Hippocampal formation (tissue), 2 donors: ENCODE measurements at regions not wholly inside any gene's neighbourhood (a gene's known extent, or its start where the extent isn't known, plus 50 kb on each side); places are given as distances from the start of the nearest gene placed in this dataset.
"Not testable (repeated sequence)": the region's sequence is repeated elsewhere in the genome, so short reads cannot be mapped to it uniquely, and the experiment has no call there.

Experiments
- DNase-seq, 2 donors: peaks; one replicate each; lab custom pipeline; 2025; lab: John Stamatoyannopoulos, UW

DNA sequence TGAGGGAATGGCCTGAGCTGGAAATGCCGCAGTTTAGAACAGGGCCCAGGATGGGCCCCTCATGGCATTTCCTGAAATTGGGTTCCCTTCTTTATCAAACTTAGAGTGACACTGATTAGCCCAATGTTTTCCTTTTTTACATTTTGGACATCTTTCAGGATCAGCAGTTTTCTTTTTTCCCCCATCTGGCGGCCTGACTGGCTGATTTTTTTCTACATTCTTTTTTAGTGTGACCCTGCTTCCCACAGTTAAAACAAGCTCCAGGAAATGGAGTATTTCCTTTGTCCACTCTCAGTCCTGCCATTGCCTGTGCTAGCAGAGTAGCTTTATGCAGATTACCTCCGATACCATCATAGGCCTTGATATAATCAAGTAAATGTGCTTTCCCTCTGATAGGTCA is 185.8 kb upstream of the IGF1 start:
- DNase-seq, result not testable (repeated sequence)

DNA sequence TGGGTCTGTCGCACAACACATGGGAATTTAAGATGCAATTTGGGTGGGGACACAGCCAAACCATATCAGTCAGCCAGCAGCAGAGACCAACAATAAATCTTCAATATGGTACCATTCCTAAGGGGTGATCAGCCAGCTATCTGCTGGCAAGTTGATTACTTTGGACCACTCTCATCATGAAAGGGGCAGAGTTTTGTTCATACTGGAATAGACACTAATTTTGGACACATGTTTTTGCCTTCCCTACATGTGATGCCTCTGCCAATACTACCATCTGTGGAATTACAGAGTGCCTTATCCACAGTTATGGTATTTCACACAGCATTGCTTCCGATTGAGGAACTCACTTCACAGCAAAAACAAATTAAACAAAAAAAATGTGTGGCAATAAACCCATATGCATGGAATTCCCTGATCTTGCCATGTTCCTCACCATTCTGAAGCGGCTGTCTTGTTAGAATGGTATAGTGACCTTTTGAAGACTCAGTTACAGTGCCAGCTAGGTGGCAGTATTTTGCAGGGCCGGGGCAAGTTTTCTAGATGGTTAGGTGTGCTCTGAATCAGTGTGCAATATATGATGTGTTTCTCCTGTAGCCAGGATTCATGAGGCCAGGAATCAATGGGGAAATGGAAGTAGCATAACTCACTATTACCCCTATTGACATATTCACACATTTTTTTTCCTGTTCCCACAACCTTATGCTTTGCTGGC is 179.0 kb upstream of the IGF1 start:
- DNase-seq, result no peak

DNA sequence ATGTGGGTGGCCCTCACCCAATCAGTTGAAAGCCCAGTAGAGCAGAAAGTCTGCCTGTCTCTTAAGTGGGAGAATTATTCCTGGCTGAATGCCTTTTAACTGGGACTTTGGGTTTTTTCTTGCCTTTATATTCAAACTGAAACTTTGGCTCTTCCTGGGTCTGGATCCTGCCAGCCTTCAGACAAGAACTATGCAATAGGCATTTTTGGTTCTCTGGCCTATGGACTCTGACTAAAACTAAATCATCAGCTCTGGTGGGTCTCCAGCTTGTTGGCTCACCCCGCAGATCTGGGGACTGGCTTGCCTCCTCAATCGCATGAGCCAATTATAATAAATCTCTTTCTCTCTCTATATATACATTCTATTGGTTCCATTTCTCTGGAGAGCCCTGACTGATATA is 173.0 kb upstream of the IGF1 start:
- no peak for DNase-seq

DNA sequence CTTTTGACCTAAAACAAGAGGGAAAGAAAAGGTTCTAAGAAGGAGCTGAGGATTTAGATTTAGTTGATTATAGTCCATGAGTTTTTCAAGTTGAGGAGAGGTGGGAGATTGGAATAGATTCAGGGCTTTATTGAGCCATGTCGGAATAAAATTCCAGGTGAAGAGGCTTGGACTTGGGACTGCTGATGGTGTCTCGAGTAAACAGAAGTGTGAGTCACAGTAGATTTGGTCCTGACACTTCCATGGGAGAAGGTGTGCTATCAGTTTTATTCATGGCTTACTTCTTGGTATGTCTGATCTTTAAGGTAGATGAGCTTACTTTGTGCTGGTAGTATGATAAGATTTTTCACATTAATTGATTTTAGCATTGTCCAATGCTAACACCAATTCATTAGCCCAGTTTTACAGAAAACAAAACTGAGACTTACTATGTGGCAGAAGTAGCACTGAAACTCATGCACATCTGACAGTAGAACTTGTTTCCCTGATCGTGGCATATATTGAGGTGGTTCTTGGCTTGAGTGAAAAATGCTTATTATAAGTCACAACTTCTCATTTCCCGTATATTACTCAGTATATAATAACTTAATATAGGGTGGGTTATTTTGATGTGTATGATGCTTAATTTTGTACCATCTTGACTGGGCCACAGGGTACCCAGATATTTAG is 172.4 kb upstream of the IGF1 start:
- no peak for DNase-seq

DNA sequence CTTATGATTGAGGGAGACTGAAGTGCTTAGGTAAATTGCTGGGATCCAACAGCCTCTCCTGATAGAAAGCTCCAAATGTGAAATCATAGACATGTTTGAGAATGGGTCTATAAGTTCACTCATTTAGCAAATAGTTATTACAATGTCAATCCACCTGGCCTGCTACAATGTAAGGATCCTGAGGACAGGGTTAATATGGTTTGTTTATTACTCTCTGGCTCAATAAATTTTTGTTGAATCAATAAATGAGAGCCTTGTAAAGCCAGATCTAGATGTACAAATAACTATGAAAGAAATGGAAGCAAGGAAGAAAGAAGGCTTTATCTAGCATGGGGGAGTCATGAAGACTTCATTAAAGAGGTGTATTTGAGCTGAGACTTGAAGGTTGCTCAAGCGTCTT is 165.6 kb upstream of the IGF1 start:
- no peak for DNase-seq

DNA sequence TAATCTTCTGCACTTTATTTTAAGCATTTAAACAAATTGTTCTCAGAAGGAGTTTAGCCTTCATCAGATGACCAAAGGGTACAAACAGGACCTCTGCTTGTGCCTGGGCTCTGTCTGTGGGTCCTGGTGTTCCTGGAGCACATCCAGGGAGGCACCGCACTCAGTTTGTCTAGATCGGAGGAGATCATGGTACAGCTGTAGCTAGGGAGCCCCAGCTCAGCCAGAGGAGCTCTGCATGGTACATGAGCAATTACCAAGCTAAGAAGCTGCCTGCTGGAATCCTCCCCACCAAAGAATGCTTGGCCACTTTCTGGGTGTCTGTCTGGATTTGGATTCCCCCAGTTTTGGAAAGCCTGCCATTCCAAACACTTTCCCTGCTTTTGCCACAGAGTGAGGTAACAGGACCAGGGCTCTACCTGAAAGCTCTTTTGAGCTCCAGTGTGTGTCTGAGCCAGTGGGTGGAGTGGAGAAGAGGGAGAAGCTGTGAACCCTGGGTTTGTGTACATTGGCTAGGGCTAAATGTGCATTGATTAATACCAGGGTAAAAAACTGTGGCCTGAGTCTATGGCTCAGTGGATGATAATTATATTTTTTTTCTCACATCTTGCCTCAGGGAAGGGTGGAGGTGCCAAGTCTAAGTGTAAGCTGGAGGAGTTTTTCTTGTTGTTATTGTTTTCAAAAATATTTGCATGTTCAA is 163.7 kb upstream of the IGF1 start:
- DNase-seq, result no peak

DNA sequence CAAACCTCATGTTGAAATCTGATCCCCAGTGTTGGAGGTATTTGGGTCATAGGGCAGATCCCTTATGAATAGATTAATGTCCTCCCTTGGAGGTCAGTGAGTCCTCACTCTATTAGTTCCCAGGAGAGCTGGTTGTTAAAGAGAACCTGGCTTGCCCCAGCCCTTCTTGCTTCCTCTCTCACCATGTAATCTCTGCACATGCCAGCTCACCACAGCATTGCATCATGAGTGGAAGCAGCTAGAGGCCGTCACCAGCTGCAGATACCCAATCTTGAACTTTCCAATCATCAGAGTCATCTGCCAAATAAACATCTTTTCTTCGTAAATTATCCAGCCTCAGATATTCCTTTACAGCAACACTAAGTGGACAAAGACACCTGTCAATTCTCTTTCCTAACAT is 161.8 kb upstream of the IGF1 start:
- no peak for DNase-seq

DNA sequence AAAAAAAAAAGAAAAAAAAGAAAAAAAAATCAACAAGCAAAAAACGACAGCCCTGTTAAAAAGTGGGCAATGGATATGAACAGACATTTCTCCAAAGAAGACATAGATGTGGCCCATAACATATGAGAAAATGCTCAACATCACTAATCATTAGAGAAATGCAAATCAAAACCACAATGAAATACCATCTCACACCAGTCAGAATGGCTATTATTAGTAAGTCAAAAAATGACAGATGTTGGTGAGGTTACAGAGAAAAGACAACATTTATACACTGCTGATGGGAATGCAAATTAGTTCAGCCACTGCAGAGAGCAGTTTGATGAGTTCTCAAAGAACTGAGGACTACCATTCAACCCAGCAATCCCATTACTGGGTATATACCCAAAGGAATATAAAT is 160.3 kb upstream of the IGF1 start:
- DNase-seq, result not testable (repeated sequence)

DNA sequence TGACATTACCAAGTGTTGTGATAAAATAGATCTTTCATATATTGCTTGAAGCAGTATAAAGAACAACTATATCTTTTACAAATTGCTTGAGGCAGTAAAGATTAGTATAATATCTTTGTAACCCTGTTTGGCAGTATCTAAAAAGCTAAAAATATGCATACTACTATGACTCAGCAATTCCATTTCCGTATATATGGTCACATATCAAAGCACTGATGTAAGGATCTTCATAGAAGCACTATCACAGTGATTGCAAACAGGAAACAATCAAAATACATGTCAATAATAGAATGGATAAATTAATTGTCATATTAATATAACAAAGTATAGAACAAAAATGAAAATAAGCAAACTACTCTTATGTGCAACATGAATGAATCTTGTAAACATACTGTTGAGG is 158.4 kb upstream of the IGF1 start:
- no peak for DNase-seq

DNA sequence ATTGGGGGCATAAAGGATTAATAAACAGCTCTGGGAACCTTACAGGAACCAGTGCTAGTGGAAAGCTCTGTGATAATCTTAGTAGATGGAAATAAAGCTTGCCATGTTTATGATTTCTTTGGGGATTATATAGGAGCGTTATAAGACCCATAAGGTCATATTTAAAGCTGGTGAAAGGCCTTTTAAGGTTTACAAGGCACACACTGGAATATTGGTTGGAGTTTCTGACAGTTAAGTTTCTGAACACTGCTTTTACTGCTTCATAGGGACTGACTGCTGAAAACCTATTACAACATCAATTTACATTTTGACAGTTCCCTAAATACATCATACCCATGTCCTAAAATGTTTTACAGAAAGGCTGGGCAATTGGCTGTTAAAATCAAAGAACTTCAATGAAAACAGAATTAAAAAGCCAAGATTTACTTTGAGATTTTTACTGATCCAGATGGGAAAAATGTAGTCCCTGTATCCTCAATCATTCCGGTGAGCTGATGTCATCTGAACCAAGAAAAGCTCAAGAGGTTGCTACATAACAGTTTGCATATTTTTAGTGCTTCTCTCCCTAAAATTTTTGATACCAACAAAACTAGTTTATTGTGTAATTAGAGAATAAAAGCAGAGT is 153.7 kb upstream of the IGF1 start:
- no peak for DNase-seq

DNA sequence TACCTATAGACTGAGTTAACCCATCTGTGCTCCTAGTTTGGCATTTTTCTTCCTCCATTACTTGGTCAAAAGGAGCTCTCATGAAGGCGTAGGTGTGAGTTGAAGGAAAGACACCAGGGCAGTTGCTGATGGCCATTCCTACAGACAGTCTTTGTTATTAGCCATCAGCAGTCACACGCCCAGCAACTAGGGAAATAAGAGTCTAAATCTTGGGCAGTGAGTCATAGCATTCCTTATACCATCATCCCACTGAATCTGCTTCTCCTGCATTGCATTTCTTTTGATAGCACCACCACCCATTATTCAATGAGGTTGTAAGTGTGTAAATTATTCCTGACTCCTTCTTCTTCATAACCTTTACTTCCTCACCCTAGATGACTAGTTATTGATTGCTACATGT is 150.9 kb upstream of the IGF1 start:
- DNase-seq, result no peak

DNA sequence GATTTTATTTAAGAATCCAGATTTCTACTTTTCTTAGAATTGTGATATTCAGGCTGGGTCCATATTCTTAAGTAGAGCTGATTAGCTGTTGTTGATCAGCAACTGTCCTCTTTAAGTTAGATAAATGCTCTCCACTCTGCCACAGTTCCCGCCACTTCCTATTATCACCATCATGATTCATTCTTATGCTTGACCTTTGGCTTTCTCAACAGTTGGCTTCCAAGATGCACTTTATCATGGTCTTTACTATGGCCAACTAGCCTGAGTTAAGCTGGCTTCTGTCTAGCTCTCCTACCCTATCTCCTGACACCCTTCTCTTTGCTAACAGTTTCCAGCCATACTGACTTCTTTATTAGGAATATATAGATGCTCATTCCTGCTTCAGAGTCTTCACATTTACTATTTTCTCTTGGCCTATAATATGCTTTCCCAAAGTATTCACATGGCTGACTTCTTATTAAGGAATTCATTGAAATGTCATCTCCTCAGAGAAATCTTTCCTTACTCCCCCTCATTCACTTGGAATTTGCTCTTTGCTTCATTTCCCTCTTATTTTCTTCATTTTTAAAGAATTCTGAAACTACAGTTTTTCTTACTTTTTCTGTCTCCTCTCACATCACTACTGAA is 149.0 kb upstream of the IGF1 start:
- DNase-seq, result no peak

DNA sequence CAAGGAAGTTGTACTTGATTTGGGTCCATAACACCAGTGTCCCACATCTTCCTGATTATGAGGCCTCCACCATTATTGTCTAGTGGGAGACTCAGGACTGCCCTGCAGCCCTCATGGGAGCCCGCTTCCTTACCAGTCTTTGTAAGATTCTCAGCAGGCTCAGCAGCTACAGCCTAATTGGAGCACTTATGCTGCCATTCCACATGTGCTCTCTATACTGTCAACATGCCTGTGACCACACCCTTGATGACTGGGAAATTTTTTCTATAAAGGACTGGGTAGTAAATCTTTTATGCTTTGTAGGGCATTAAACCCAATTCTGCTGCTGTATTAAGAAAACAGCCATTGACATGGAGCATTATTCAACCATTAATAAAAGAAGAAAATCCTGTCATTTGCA is 145.5 kb upstream of the IGF1 start:
- no peak for DNase-seq

DNA sequence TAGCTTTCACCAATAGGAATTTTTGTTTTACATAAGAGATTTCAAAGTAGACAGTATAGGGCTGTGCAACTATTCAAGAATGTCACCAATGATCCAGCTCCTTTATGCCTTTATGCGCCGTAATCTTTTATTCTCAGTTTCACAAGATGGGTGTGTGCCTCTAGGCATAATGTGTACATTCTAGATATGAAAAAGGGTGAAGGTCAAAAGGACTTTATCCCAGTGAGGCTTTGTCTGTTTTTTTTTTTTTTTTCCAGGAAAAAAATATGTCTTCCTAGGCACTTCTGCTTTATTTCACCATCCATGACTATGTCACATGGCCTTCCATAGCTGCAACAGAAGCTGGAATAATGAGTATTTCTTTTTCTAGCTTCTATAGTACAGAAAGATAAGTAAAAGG is 142.3 kb upstream of the IGF1 start:
- no peak for DNase-seq

DNA sequence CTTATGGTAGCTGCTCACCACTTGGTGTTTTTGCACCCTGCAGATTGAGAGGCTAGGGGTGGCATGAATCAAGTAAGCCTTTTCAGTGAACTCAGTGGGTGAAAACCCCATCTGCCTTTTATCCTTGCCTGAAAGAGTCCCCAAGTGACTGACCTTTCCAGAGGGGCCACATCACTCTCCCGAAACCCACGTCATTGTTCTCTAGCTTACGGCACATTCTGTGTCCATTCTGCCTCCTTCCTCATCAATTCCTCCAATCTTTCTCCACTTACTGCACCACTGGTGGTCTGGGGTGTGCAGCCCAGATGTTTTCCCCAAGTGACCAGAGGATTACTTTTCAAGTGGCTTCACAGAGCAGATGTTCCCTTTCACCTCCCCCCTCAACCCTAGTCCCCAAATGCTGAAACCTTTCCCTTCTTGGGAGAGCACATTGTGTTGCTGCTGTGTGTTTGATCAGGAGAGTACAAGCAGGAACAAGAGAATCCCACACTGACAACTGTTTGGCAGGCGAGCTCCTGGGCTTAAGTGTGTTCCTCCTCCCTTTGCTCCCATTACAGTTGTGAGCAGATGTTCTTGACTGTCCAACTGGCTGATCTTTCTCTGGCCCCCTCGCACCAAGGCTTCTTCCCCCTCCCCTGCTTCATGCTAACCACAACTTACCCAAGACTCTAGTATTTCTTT is 138.0 kb upstream of the IGF1 start:
- no peak for DNase-seq

DNA sequence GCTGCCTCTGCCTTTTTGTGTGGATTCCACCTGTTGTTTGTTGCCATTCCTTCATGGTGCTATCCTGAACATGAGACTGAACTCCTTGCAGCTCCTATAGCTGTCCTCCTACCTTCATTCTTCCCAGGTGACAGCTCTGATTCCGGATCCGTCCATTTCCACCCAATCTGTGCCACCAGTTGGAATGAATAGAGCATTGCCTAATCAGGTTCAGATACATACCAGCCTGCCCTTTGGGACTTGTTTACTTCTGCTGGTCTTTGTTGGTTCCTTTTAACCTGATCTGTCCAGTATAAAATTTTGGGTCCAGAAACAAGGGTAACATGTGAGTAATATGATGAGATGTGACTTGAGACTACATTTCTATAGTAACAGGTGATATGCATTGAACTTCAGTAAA is 136.3 kb upstream of the IGF1 start:
- DNase-seq, result no peak

DNA sequence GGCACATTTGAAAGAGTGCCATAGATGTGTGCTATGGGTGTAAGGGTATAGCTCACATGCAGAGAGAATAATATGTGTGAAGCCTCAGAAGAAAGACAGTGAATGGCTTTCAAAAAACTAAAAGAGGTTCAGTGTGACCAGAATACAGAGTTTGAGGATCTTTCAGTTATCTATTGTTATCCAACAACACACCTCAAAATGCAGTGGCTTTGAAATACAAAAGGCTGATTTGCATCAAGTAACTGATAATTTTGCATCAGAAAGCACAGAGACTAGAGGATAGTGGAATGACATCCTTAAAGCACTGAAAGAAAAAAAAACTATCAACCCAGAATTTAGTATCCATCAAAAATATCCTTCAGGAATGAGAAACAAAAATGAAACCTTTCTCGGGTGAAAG is 131.6 kb upstream of the IGF1 start:
- no peak for DNase-seq

DNA sequence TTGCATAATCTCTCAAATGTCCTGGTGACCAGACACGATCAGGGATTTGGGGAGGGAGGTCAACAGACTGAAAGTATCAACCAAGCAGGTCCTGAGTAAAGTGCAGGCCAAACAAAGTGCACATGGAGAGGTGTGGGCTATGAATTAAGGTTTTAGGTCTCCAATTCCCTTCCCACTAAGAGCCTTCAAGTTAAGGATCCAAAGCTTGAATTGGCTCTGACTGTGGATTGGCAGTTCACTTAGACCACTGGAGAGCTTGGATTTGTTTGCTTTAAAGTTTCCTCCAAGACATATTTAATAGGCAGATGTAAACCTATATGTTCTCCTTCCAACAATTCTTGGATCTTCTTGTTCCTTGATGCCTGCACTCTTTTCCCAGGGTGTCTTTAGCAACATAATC is 129.6 kb upstream of the IGF1 start:
- DNase-seq, result no peak

DNA sequence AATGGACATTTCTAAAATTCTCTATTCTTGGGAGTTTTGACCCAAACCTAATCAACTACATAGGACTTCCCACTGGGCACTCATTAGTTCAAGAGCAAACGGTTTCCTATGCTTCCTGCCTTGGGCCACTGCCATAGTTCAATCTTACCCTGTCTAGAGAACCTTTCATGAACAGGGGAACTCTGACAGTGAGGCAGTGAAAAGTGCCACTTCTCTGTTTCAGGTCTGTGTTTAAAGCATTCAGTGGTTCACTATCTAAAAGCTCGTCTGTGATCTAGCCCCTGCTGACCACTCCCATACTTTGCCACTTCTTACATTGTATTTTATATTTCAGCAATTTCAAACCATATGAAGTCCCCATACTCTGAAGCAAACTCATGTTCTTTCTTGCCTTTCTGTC is 122.7 kb upstream of the IGF1 start:
- DNase-seq, result no peak

DNA sequence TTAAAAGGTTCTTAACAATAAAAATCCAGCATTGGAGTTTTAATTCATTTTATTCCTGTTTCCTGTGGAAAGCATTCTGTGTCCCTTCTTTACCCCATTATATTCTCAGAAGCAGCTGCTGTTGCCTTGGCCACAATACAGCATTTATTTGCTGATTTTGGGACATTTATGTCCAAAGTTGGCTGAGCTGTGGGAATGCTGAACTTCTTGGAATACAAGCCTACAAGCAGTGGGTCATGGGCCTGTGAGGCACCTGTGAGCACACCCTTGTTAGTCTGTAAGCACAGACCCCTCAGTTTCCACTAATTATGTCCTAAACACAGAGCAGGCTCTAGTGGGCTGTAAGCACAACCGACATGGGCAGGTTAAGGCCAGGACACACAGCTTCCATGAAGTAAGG is 122.2 kb upstream of the IGF1 start:
- DNase-seq, result no peak

DNA sequence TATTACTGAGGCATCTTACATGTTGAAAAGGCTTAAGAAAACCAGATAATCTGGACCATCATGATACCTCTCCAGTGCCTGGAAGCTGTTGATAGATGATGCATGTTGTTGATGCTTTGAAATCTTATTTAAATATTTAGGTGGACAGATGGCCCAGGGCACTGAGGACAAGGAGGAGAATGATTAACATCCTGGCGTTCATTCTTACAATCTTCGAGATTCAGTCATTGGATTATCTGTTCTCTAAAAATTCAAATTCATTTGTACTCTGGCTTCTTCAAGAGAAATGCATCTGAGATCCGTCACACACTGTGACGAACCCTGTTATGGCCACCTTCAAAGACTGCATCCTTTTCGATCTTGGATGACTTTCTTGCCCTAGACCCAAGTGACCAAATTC is 121.3 kb upstream of the IGF1 start:
- no peak for DNase-seq

DNA sequence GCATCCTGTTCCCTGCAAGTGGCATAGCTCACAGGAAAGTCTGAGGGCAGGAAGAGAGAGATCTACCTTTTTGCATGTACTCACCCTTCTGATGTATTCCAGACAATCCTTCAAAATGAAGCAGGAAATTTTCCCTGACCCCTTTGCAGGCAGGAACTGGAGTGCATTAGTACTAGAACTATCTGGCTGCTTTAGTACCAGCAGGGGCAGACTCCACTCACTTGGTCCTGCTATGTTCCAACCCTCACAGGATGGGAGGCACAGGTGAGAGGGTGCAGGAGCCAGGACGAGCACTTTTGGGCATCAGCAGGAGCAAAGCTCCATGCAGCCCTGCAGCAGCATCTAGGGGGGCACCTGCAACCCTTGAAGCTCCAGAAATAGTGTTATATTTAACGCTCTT is 116.3 kb upstream of the IGF1 start:
- no peak for DNase-seq
